ENCODE measurements at regions not wholly inside any gene's neighbourhood (a gene's known extent, or its start where the extent isn't known, plus 50 kb on each side); places are given as distances from the start of the nearest gene placed in this dataset.
"Not testable (repeated sequence)": the region's sequence is repeated elsewhere in the genome, so short reads cannot be mapped to it uniquely, and the experiment has no call there.

GRCh38 chr1:94672934-94673333 lies 131.4 kb upstream of the F3 start:
- DNase-seq (ENCODE audit: low read depth) = peak; percentile 89

GRCh38 chr1:94672001-94672400 lies 130.4 kb upstream of the F3 start:
- no peak for DNase-seq (ENCODE audit: low read depth)

- no peak for DNase-seq (ENCODE audit: low read depth)
These were observed 128.7 kb upstream of the F3 start for GRCh38 chr1:94670273-94670672.

GRCh38 chr1:94669198-94669597 lies 127.6 kb upstream of the F3 start:
- DNase-seq (ENCODE audit: low read depth) = no peak

- no peak for DNase-seq (ENCODE audit: low read depth)
These were observed 127.0 kb upstream of the F3 start for GRCh38 chr1:94668528-94668927.

- no peak for DNase-seq (ENCODE audit: low read depth)
These were observed 126.3 kb upstream of the F3 start for GRCh38 chr1:94667818-94668217.

GRCh38 chr1:94666797-94667196 lies 125.2 kb upstream of the F3 start:
- DNase-seq (ENCODE audit: low read depth) = no peak

- DNase-seq (ENCODE audit: low read depth) = no peak
These were observed 119.9 kb upstream of the F3 start for GRCh38 chr1:94661431-94661932.

GRCh38 chr1:94660994-94661393 lies 119.4 kb upstream of the F3 start:
- DNase-seq (ENCODE audit: low read depth) = no peak

GRCh38 chr1:94660258-94660657 lies 118.7 kb upstream of the F3 start:
- no peak for DNase-seq (ENCODE audit: low read depth)

- not testable (repeated sequence) for DNase-seq (ENCODE audit: low read depth)
These were observed 117.6 kb upstream of the F3 start for GRCh38 chr1:94659202-94659601.

GRCh38 chr1:94658221-94658620 lies 116.7 kb upstream of the F3 start:
- DNase-seq (ENCODE audit: low read depth) = peak; percentile 38

GRCh38 chr1:94657776-94658175 lies 116.2 kb upstream of the F3 start:
- DNase-seq (ENCODE audit: low read depth) = not testable (repeated sequence)

GRCh38 chr1:94656967-94657366 lies 115.4 kb upstream of the F3 start:
- DNase-seq (ENCODE audit: low read depth) = no peak

- DNase-seq (ENCODE audit: low read depth) = no peak
These were observed 113.4 kb upstream of the F3 start for GRCh38 chr1:94654919-94655318.

GRCh38 chr1:94654459-94654858 lies 112.9 kb upstream of the F3 start:
- DNase-seq (ENCODE audit: low read depth) = no peak

- no peak for DNase-seq (ENCODE audit: low read depth)
These were observed 112.5 kb upstream of the F3 start for GRCh38 chr1:94654031-94654430.

- no peak for DNase-seq (ENCODE audit: low read depth)
These were observed 111.9 kb upstream of the F3 start for GRCh38 chr1:94653454-94653853.

GRCh38 chr1:94651076-94651475 lies 109.5 kb upstream of the F3 start:
- no peak for DNase-seq (ENCODE audit: low read depth)

GRCh38 chr1:94650301-94650700 lies 108.7 kb upstream of the F3 start:
- no peak for DNase-seq (ENCODE audit: low read depth)

- DNase-seq (ENCODE audit: low read depth) = peak; percentile 95
These were observed 106.9 kb upstream of the F3 start for GRCh38 chr1:94648225-94649007.

GRCh38 chr1:94646786-94647555 lies 105.4 kb upstream of the F3 start:
- no peak for DNase-seq (ENCODE audit: low read depth)

- DNase-seq (ENCODE audit: low read depth) = peak; percentile 80
These were observed 104.6 kb upstream of the F3 start for GRCh38 chr1:94646141-94646643.

Data from GM04504 (cell line).